ENCODE measurements at regions not wholly inside any gene's neighbourhood (a gene's known extent, or its start where the extent isn't known, plus 50 kb on each side); places are given as distances from the start of the nearest gene placed in this dataset.

DNA sequence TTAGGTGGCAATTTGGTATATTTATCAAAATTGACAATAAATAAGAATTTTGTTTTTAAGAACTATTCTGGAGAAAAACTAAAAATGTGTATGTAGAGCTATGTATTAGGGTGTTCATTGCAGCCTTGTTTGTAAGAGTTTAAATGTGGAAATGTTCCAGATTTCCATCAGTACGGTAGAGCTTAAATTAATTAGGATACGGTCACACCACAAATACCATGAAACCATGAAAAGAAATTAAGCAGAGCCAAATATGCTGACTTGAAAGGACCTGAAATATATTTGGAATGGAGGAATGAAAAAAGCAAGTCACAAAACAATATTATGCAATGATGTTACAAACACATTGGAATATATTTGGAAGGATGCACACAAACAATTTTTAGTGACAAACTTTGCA lies 64.6 kb downstream of the ACTBL2 start:
- H3K36me3 ChIP-seq, result no peaks in the 10 kb centered on the region
- intact Hi-C loops (cut with DNase I; ENCODE audit: low total_unique reads), result no loop called here
- in situ Hi-C loops (cut with MboI; ENCODE audit: low sequenced_read_pairs in 4 of 4), result no loop called here
- no peak for DNase-seq
- H3K27ac ChIP-seq, result no peak overlapping the region
- ATAC-seq, result no peak
- no peak overlapping the region for H3K4me3 ChIP-seq
- TF ChIP-seq, protein P1, sequence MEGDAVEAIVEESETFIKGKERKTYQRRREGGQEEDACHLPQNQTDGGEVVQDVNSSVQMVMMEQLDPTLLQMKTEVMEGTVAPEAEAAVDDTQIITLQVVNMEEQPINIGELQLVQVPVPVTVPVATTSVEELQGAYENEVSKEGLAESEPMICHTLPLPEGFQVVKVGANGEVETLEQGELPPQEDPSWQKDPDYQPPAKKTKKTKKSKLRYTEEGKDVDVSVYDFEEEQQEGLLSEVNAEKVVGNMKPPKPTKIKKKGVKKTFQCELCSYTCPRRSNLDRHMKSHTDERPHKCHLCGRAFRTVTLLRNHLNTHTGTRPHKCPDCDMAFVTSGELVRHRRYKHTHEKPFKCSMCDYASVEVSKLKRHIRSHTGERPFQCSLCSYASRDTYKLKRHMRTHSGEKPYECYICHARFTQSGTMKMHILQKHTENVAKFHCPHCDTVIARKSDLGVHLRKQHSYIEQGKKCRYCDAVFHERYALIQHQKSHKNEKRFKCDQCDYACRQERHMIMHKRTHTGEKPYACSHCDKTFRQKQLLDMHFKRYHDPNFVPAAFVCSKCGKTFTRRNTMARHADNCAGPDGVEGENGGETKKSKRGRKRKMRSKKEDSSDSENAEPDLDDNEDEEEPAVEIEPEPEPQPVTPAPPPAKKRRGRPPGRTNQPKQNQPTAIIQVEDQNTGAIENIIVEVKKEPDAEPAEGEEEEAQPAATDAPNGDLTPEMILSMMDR (IDR thresholded peaks at IDR 0.05 in 4 of 5, conservative IDR thresholded peaks at IDR 0.05 in 1 of 5), result no peak
- no peaks in the 10 kb centered on the region for H3K4me1 ChIP-seq
- no peaks in the 10 kb centered on the region for H3K27me3 ChIP-seq
- no peaks in the 10 kb centered on the region for H3K9me3 ChIP-seq

DNA sequence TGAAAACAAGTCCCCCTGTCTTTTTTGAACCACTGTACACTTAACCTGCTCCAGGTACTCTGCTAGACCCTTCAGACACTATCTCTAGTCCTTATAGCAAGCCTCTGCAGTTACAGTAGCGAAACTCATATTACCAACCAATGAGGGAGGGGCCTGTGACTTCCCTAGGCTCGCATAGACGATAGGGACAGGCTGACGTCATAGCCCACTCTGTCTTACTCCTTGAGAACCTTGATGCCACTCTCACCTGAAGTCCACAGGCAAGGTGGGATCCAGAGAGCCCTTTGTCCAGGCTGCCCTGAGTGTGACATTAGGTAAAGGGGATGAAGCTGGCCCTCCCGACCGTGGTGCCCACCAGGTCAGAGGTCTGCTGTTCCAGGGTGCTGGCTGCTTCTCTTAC lies 65.3 kb downstream of the ACTBL2 start:
- in situ Hi-C loops (cut with MboI; ENCODE audit: low sequenced_read_pairs in 4 of 4) (no loop called here), intact Hi-C loops (cut with DNase I; ENCODE audit: low total_unique reads) (no loop called here)
- H3K27ac ChIP-seq, result no peak overlapping the region
- TF ChIP-seq, protein P1 (IDR thresholded peaks at IDR 0.05 in 4 of 5, conservative IDR thresholded peaks at IDR 0.05 in 1 of 5), result no peak
- TF ChIP-seq POLR2A (IDR thresholded peaks at IDR 0.05), result no peak
- no peaks in the 10 kb centered on the region for H3K9me3 ChIP-seq
- no peak for DNase-seq
- no peaks in the 10 kb centered on the region for H3K4me1 ChIP-seq
- no peaks in the 10 kb centered on the region for H3K36me3 ChIP-seq
- ATAC-seq, result no peak
- H3K27me3 ChIP-seq, result no peaks in the 10 kb centered on the region
- H3K4me3 ChIP-seq, result no peak overlapping the region

DNA sequence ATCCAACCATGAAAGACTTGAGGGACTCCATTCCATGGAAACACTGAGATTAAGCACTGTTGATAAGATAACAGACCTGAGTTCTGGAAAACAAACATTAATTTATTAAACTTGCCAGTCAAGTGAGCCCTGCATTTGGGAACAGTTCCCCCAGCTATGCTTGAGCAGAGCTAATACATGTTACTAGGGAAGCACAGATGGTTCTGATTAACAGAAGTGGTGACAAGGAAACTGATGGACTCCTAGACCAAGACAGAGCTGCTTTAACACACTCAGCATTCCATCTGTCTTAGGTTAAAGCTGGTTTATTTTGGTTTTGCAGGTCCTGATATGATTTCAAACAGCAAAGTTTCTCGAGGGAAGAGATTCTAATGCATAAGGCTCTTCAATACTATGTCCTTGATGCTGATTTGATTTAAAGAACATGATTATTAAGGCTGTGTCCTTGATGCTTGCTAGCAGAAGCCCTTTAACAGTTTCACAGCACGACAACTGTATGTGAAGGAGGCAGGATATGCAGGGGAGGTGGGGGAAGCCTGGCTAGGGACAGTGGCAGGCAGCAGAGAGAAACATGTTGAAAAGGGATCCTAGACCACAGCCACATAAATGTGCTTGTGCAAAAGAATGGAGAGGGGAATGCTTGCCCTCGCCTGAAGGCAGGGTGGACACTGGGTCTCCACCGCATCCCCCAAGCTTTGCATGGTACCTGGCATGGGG lies 66.2 kb downstream of the ACTBL2 start:
- Histone ChIP-seq H3K27me3 (no peaks in the 10 kb centered on the region), H3K4me1 (no peaks in the 10 kb centered on the region), H3K9me3 (no peaks in the 10 kb centered on the region), H3K4me3 (no peak overlapping the region), H3K27ac (no peak overlapping the region), H3K36me3 (no peaks in the 10 kb centered on the region)
- in situ Hi-C loops (cut with MboI; ENCODE audit: low sequenced_read_pairs in 4 of 4) (no loop called here), intact Hi-C loops (cut with DNase I; ENCODE audit: low total_unique reads) (no loop called here)
- no peak for TF ChIP-seq POLR2A (IDR thresholded peaks at IDR 0.05)
- TF ChIP-seq, protein P1 (IDR thresholded peaks at IDR 0.05 in 4 of 5, conservative IDR thresholded peaks at IDR 0.05 in 1 of 5), result no peak
- DNase-seq (no peak), ATAC-seq (no peak)

DNA sequence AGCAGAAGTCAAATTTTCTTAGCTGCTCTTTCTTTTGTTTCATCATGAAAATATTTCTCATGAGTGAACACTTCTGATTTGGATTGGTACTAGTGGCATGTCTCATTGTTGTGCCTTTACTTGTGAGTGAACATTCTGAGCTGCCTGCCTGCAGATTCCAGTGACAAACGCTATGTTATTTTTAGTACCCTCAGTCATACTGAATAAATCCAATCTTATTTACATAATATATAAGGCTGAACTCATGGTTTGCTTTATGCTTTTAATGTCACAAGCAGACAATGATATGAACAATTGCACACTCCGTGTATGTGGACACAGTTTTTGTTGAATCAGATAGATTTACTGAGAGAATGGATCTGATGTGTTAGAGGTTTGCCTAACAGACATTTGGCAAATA lies 67.8 kb downstream of the ACTBL2 start:
- intact Hi-C loops (cut with DNase I; ENCODE audit: low total_unique reads), result no loop called here

More for the DNA sequence above, 67.8 kb downstream of the ACTBL2 start:
- TF ChIP-seq, protein P1 (IDR thresholded peaks at IDR 0.05 in 4 of 5, conservative IDR thresholded peaks at IDR 0.05 in 1 of 5), result no peak
- no peak for TF ChIP-seq POLR2A (IDR thresholded peaks at IDR 0.05)
- ATAC-seq (no peak), DNase-seq (no peak)
- Histone ChIP-seq H3K4me1 (no peaks in the 10 kb centered on the region), H3K9me3 (no peaks in the 10 kb centered on the region), H3K27me3 (no peaks in the 10 kb centered on the region), H3K27ac (no peak overlapping the region), H3K4me3 (no peak overlapping the region), H3K36me3 (no peaks in the 10 kb centered on the region)
- in situ Hi-C loops (cut with MboI; ENCODE audit: low sequenced_read_pairs in 4 of 4), result no loop called here

Measured in gastrocnemius medialis (tissue), 4 donors.